ENCODE measurements at regions not wholly inside any gene's neighbourhood (a gene's known extent, or its start where the extent isn't known, plus 50 kb on each side); places are given as distances from the start of the nearest gene placed in this dataset.
"Not testable (repeated sequence)": the region's sequence is repeated elsewhere in the genome, so short reads cannot be mapped to it uniquely, and the experiment has no call there.

DNA sequence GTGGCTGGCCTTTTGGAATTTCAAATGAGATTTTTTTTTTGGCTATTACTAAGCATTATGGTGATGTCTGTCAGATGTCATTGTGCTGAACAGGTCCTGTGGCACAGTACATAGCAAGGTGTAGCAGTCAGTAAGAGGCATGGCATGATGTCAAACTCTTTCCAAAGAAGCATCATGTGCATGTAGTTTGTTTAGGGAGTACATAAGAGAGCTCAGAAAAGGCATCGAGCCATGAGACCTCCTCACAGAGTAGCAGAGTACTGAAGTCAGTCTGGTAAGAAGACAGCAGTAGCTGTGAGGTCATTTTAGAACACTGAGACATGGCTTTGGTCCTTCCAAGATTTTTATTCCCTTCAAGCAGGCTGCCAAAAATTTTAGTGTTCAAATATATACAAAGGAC, 134.9 kb upstream of the SPRED1 start:
- Histone ChIP-seq H3K4me3 (ENCODE audit: insufficient read depth in 1 of 2, low read depth in 1 of 2, low read length in 2 of 2) (no peak overlapping the region), H3K79me1 (replicated peaks; ENCODE audit: low read length, poor library complexity, severe bottlenecking) (no peaks in the 10 kb centered on the region), H2BK120ac (ENCODE audit: low read depth, low read length) (no peak overlapping the region), H3K4me2 (ENCODE audit: low read length, poor library complexity, severe bottlenecking) (no peak overlapping the region), H2BK15ac (ENCODE audit: low read depth, poor library complexity, severe bottlenecking) (no peak overlapping the region), H2AK5ac (ENCODE audit: low read length, severe bottlenecking) (no peak overlapping the region), H2BK12ac (ENCODE audit: low read length in 2 of 2) (no peak overlapping the region), H3K36me3 (ENCODE audit: control insufficient read depth in 1 of 2, insufficient read depth in 2 of 2, low read depth in 1 of 2, low read length in 2 of 2) (no peaks in the 10 kb centered on the region), H2AFZ (ENCODE audit: low read depth, low read length) (no peak overlapping the region), H3K27me3 (ENCODE audit: control insufficient read depth in 1 of 2, insufficient read depth in 1 of 2, low read length in 2 of 2) (no peaks in the 10 kb centered on the region), H3K9me3 (ENCODE audit: control insufficient read depth, low read length) (no peaks in the 10 kb centered on the region), H2BK5ac (ENCODE audit: low read depth, low read length, poor library complexity, severe bottlenecking) (no peak overlapping the region), H3K27ac (ENCODE audit: low read length, poor library complexity, severe bottlenecking) (no peak overlapping the region), H3K4ac (ENCODE audit: low read depth in 1 of 2, low read length in 2 of 2) (no peak overlapping the region), H4K91ac (ENCODE audit: low read length) (no peak overlapping the region), H3K23ac (ENCODE audit: low read length in 2 of 2) (no peak overlapping the region), H3K9ac (ENCODE audit: low read length) (no peak overlapping the region), H3K14ac (ENCODE audit: low read length in 2 of 2) (no peak overlapping the region), H4K8ac (ENCODE audit: low read length) (no peak overlapping the region), H3K18ac (ENCODE audit: low read depth in 1 of 2, low read length in 2 of 2) (no peak overlapping the region), H3K4me1 (ENCODE audit: control insufficient read depth, insufficient read depth, low read depth, low read length) (no peaks in the 10 kb centered on the region)
- DNase-seq, result no peak
- 89% methylated on average over 1 of the region's 1 CpG for WGBS

DNA sequence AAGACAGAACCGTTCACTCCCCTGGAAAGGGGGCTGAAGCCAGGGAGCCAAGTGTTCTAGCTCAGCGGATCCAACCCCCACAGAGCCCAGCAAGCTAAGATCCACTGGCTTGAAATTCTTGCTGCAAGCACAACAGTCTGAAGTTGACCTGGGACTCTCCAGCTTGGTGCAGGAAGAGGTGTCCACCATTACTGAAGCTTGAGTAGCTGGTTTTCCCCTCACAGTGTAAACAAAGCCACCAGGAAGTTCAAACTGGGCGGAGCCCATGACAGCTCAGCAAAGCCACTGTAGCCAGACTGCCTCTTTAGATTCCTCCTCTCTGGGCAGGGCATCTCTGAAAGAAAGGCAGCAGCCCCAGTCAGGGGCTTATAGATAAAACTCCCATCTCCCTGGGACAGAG, 132.8 kb upstream of the SPRED1 start:
- H3K79me1 ChIP-seq (replicated peaks; ENCODE audit: low read length, poor library complexity, severe bottlenecking); DNase-seq; H3K4ac ChIP-seq (ENCODE audit: low read depth in 1 of 2, low read length in 2 of 2); H2AFZ ChIP-seq (ENCODE audit: low read depth, low read length); H4K91ac ChIP-seq (ENCODE audit: low read length); H3K27me3 ChIP-seq (ENCODE audit: control insufficient read depth in 1 of 2, insufficient read depth in 1 of 2, low read length in 2 of 2); H3K9ac ChIP-seq (ENCODE audit: low read length); H3K4me2 ChIP-seq (ENCODE audit: low read length, poor library complexity, severe bottlenecking); H3K18ac ChIP-seq (ENCODE audit: low read depth in 1 of 2, low read length in 2 of 2); H3K14ac ChIP-seq (ENCODE audit: low read length in 2 of 2); H3K27ac ChIP-seq (ENCODE audit: low read length, poor library complexity, severe bottlenecking); H2BK12ac ChIP-seq (ENCODE audit: low read length in 2 of 2); H3K23ac ChIP-seq (ENCODE audit: low read length in 2 of 2); H2BK15ac ChIP-seq (ENCODE audit: low read depth, poor library complexity, severe bottlenecking); H2BK5ac ChIP-seq (ENCODE audit: low read depth, low read length, poor library complexity, severe bottlenecking); H3K4me1 ChIP-seq (ENCODE audit: control insufficient read depth, insufficient read depth, low read depth, low read length); H3K4me3 ChIP-seq (ENCODE audit: insufficient read depth in 1 of 2, low read depth in 1 of 2, low read length in 2 of 2); H3K9me3 ChIP-seq (ENCODE audit: control insufficient read depth, low read length); H2BK120ac ChIP-seq (ENCODE audit: low read depth, low read length); H4K8ac ChIP-seq (ENCODE audit: low read length); H3K36me3 ChIP-seq (ENCODE audit: control insufficient read depth in 1 of 2, insufficient read depth in 2 of 2, low read depth in 1 of 2, low read length in 2 of 2); H2AK5ac ChIP-seq (ENCODE audit: low read length, severe bottlenecking): not testable (repeated sequence)
- 91% methylated on average over 3 of the region's 3 CpGs for WGBS

DNA sequence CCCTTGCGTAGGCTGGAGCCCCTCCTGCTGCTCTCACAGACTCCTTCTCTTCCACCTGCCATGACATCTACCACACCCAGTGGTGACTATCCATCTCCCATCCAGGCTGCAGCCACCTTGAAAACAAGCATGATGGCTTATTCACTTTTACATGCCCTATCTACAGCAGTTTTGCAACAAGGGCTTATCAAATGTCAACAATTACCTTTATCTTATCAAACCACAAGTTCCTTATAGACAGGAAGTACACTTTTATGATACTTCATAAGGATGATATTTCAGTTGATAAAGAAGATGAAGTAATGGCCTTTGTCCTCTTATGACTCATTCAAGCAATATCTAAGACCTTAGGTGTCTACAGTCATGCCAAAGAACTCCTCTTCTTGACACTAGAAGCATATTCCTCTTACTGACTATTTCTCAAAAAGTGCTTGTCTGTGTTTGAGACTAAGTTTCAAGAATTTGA, 125.3 kb upstream of the SPRED1 start:
- no peaks in the 10 kb centered on the region for H3K79me1 ChIP-seq (replicated peaks; ENCODE audit: low read length, poor library complexity, severe bottlenecking)
- no peak overlapping the region for H3K9ac ChIP-seq (ENCODE audit: low read length)
- no peak overlapping the region for H2AK5ac ChIP-seq (ENCODE audit: low read length, severe bottlenecking)
- H4K91ac ChIP-seq (ENCODE audit: low read length), result no peak overlapping the region
- no peak overlapping the region for H2BK120ac ChIP-seq (ENCODE audit: low read depth, low read length)
- H3K4ac ChIP-seq (ENCODE audit: low read depth in 1 of 2, low read length in 2 of 2), result no peak overlapping the region
- H4K8ac ChIP-seq (ENCODE audit: low read length), result no peak overlapping the region
- H3K27ac ChIP-seq (ENCODE audit: low read length, poor library complexity, severe bottlenecking), result no peak overlapping the region
- H2BK15ac ChIP-seq (ENCODE audit: low read depth, poor library complexity, severe bottlenecking), result no peak overlapping the region
- peaks cover 4% of the 10 kb centered on the region for H3K4me1 ChIP-seq (ENCODE audit: control insufficient read depth, insufficient read depth, low read depth, low read length)
- no peak overlapping the region for H3K23ac ChIP-seq (ENCODE audit: low read length in 2 of 2)
- no peaks in the 10 kb centered on the region for H3K36me3 ChIP-seq (ENCODE audit: control insufficient read depth in 1 of 2, insufficient read depth in 2 of 2, low read depth in 1 of 2, low read length in 2 of 2)
- no peak overlapping the region for H2AFZ ChIP-seq (ENCODE audit: low read depth, low read length)
- 100% methylated on average over 1 of the region's 1 CpG for WGBS
- no peak overlapping the region for H3K14ac ChIP-seq (ENCODE audit: low read length in 2 of 2)
- H3K9me3 ChIP-seq (ENCODE audit: control insufficient read depth, low read length), result peaks cover 3% of the 10 kb centered on the region
- no peak overlapping the region for H2BK12ac ChIP-seq (ENCODE audit: low read length in 2 of 2)
- no peak overlapping the region for H2BK5ac ChIP-seq (ENCODE audit: low read depth, low read length, poor library complexity, severe bottlenecking)
- H3K4me2 ChIP-seq (ENCODE audit: low read length, poor library complexity, severe bottlenecking), result no peak overlapping the region
- no peak overlapping the region for H3K4me3 ChIP-seq (ENCODE audit: insufficient read depth in 1 of 2, low read depth in 1 of 2, low read length in 2 of 2)
- no peak overlapping the region for H3K18ac ChIP-seq (ENCODE audit: low read depth in 1 of 2, low read length in 2 of 2)
- no peak for DNase-seq
- no peaks in the 10 kb centered on the region for H3K27me3 ChIP-seq (ENCODE audit: control insufficient read depth in 1 of 2, insufficient read depth in 1 of 2, low read length in 2 of 2)

DNA sequence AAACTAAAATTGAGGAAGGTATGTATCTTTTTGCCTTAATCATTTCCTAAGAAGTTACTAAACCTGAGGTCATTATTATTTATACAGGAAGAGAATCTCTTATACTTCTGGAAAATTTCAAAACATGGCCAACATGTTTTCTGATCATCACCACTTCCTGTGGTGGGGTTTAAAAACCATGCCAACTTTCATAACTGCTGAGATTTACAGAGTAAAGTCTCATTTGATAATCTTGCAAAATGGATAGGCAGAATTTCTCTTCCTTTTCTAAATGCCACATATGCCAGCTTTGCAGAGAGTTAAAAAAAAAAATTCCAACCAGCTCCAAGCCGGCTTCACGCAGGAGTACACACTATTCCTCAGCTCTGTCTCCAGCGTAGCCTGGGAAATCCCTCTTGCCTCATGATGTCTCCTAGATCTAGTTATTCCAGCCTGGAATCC, 124.3 kb upstream of the SPRED1 start:
- Histone ChIP-seq H4K8ac (ENCODE audit: low read length) (no peak overlapping the region), H3K27ac (ENCODE audit: low read length, poor library complexity, severe bottlenecking) (no peak overlapping the region), H2BK5ac (ENCODE audit: low read depth, low read length, poor library complexity, severe bottlenecking) (no peak overlapping the region), H3K9me3 (ENCODE audit: control insufficient read depth, low read length) (no peaks in the 10 kb centered on the region), H4K91ac (ENCODE audit: low read length) (no peak overlapping the region), H3K18ac (ENCODE audit: low read depth in 1 of 2, low read length in 2 of 2) (no peak overlapping the region), H3K9ac (ENCODE audit: low read length) (peak overlapping the region; percentile 80), H3K4me3 (ENCODE audit: insufficient read depth in 1 of 2, low read depth in 1 of 2, low read length in 2 of 2) (peak overlapping the region in 1 of 2 experiments; percentile 22), H3K4me1 (ENCODE audit: control insufficient read depth, insufficient read depth, low read depth, low read length) (peaks cover 4% of the 10 kb centered on the region), H3K14ac (ENCODE audit: low read length in 2 of 2) (no peak overlapping the region), H3K23ac (ENCODE audit: low read length in 2 of 2) (no peak overlapping the region), H3K4ac (ENCODE audit: low read depth in 1 of 2, low read length in 2 of 2) (no peak overlapping the region), H2BK15ac (ENCODE audit: low read depth, poor library complexity, severe bottlenecking) (no peak overlapping the region), H3K79me1 (replicated peaks; ENCODE audit: low read length, poor library complexity, severe bottlenecking) (no peaks in the 10 kb centered on the region), H3K36me3 (ENCODE audit: control insufficient read depth in 1 of 2, insufficient read depth in 2 of 2, low read depth in 1 of 2, low read length in 2 of 2) (no peaks in the 10 kb centered on the region), H3K4me2 (ENCODE audit: low read length, poor library complexity, severe bottlenecking) (no peak overlapping the region), H2AFZ (ENCODE audit: low read depth, low read length) (no peak overlapping the region), H3K27me3 (ENCODE audit: control insufficient read depth in 1 of 2, insufficient read depth in 1 of 2, low read length in 2 of 2) (no peaks in the 10 kb centered on the region), H2AK5ac (ENCODE audit: low read length, severe bottlenecking) (no peak overlapping the region), H2BK12ac (ENCODE audit: low read length in 2 of 2) (peak overlapping the region in 1 of 2 experiments; percentile 28), H2BK120ac (ENCODE audit: low read depth, low read length) (no peak overlapping the region)
- DNase-seq, result peak; percentile 46
- WGBS, result 76% methylated on average over 3 of the region's 3 CpGs

All from mesenchymal stem cell (in vitro differentiated cells and primary cell).